ENCODE measurements at regions not wholly inside any gene's neighbourhood (a gene's known extent, or its start where the extent isn't known, plus 50 kb on each side); places are given as distances from the start of the nearest gene placed in this dataset.

- TF ChIP-seq, protein P1, sequence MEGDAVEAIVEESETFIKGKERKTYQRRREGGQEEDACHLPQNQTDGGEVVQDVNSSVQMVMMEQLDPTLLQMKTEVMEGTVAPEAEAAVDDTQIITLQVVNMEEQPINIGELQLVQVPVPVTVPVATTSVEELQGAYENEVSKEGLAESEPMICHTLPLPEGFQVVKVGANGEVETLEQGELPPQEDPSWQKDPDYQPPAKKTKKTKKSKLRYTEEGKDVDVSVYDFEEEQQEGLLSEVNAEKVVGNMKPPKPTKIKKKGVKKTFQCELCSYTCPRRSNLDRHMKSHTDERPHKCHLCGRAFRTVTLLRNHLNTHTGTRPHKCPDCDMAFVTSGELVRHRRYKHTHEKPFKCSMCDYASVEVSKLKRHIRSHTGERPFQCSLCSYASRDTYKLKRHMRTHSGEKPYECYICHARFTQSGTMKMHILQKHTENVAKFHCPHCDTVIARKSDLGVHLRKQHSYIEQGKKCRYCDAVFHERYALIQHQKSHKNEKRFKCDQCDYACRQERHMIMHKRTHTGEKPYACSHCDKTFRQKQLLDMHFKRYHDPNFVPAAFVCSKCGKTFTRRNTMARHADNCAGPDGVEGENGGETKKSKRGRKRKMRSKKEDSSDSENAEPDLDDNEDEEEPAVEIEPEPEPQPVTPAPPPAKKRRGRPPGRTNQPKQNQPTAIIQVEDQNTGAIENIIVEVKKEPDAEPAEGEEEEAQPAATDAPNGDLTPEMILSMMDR (IDR thresholded peaks at IDR 0.05; ENCODE audit: low read depth, low read length) = no peak
- no peak for TF ChIP-seq EZH2phosphoT487 (IDR thresholded peaks at IDR 0.05; ENCODE audit: low read depth)
Observed at GRCh38 chr2:2392332-2392731, 61.3 kb upstream of the MYT1L start.
